HepG2 (cell line): ENCODE measurements at regions not wholly inside any gene's neighbourhood (a gene's known extent, or its start where the extent isn't known, plus 50 kb on each side); places are given as distances from the start of the nearest gene placed in this dataset.

ENCODE experiments used
- ATAC-seq: fragments of 200-7000 bp; cut with Tn5 transposase; 3 replicates; pipeline ENCODE4 v1.9.1; 2020; ENCODE audit warnings: mild to moderate bottlenecking, moderate library complexity
- BruUV-seq: library from RNA; stranded (reverse); fragments of 400-500 nt; replicated peaks from 2 replicates; lab custom pipeline; 2021; lab: Mats Ljungman, UMichigan
- CTCF ChIA-PET: fragments of 300-600 bp; formaldehyde crosslinking; extraction: SDS; loops from one replicate; lab custom pipeline; 2021; ENCODE audit warnings: low total read pairs, inconsistent platforms, low intra/inter-chr PET ratio; lab: Yijun Ruan, JAX
- POLR2A ChIA-PET: fragments of 350-600 bp; sonication (Branson Sonifier 250); formaldehyde crosslinking; loops from one replicate; lab custom pipeline; 2020; ENCODE audit warnings: antibody characterized with exemption, inconsistent platforms; lab: Yijun Ruan, JAX
- DNase-seq: peaks from one replicate; pipeline ENCODE4 v3.0.0-alpha.2; 2015; ENCODE audit warnings: low spot score
- FAIRE-seq: peaks from 3 replicates; lab custom pipeline; 2011; peaks lifted over from hg19 to GRCh38; lab: Jason Lieb, UNC
- H2AFZ ChIP-seq: one replicate; pipeline ENCODE4 v1.6.1; 2011; ENCODE audit warnings: low read length, inconsistent platforms
- H3K27ac ChIP-seq: fragments of 300-600 bp; 3 replicates; pipeline ENCODE4 v1.8.0; 2011; ENCODE audit warnings: mixed run types, mild to moderate bottlenecking, mixed read lengths, low read length, inconsistent platforms; ENCODE audit not compliant: insufficient read depth; ENCODE audit errors: extremely low read length
- H3K27me3 ChIP-seq, 2 experiments: fragments of 200-600 bp in 1 of 2; 2 replicates in 1 of 2; 3 replicates in 1 of 2; pipeline versions ENCODE4 v1.6.0 to v1.8.0; 2011; ENCODE audit warnings: low read length in 2 of 2, mild to moderate bottlenecking in 2 of 2, moderate library complexity in 2 of 2, inconsistent platforms in 1 of 2; ENCODE audit not compliant: insufficient read depth in 2 of 2, control insufficient read depth in 1 of 2
- H3K36me3 ChIP-seq, 2 experiments: fragments of 200-600 bp in 1 of 2; replicated peaks in 1 of 2; 2 replicates in 1 of 2; 3 replicates in 1 of 2; pipeline versions ENCODE4 v1.5.1 to v1.8.0; 2011; ENCODE audit warnings: low read length in 2 of 2, inconsistent platforms in 1 of 2; ENCODE audit not compliant: insufficient read depth in 2 of 2, control insufficient read depth in 1 of 2
- H3K4me1 ChIP-seq: 2 replicates; pipeline ENCODE4 v1.5.1; 2012; ENCODE audit warnings: low read length, inconsistent platforms; ENCODE audit not compliant: insufficient read depth
- H3K4me2 ChIP-seq: 2 replicates; pipeline ENCODE4 v1.6.0; 2011; ENCODE audit warnings: low read depth, low read length, inconsistent platforms
- H3K4me3 ChIP-seq, 3 experiments: fragments of 200-600 bp in 1 of 3; sonication (generic), shearing (Covaris generic) in 1 of 3; replicated peaks in 1 of 3; 2 replicates each; pipeline ENCODE4 v1.5.1; 2011 to 2016; ENCODE audit warnings: low read length in 3 of 3, inconsistent platforms in 2 of 3, low read depth in 2 of 3, mild to moderate bottlenecking in 2 of 3, control low read depth in 1 of 3, mixed read lengths in 1 of 3; ENCODE audit not compliant: insufficient read depth in 1 of 3
- H3K79me2 ChIP-seq: one replicate; pipeline ENCODE4 v1.6.1; 2011; ENCODE audit warnings: low read length, inconsistent platforms; ENCODE audit not compliant: insufficient read depth
- H3K9ac ChIP-seq: 2 replicates; pipeline ENCODE4 v1.6.0; 2011; ENCODE audit warnings: mild to moderate bottlenecking, low read depth, low read length, inconsistent platforms; ENCODE audit not compliant: insufficient read depth
- H3K9me3 ChIP-seq: 2 replicates; pipeline ENCODE4 v1.5.1; 2012; ENCODE audit warnings: mild to moderate bottlenecking, low read length
- H4K20me1 ChIP-seq: 2 replicates; pipeline ENCODE4 v1.6.0; 2011; ENCODE audit warnings: inconsistent platforms, mild to moderate bottlenecking, low read length, moderate library complexity; ENCODE audit not compliant: insufficient read depth
- AGO2 ChIP-seq: fragments of 200-400 bp; formaldehyde crosslinking; optimal IDR thresholded peaks from 2 replicates; pipeline ENCODE3; 2017; ENCODE audit warnings: mild to moderate bottlenecking, low read depth, low read length, moderate library complexity
- AKAP8 ChIP-seq: sonication (generic); formaldehyde crosslinking; IDR thresholded peaks from 2 replicates; pipeline ENCODE4 v1.5.1; 2020; ENCODE audit warnings: mild to moderate bottlenecking, missing genetic modification reagents
- JDP2 ChIP-seq: sonication (generic); formaldehyde crosslinking; IDR thresholded peaks from 2 replicates; pipeline ENCODE4 v1.8.1; 2022; ENCODE audit warnings: missing genetic modification reagents, borderline replicate concordance
- LRRFIP1 ChIP-seq: sonication (generic); formaldehyde crosslinking; conservative IDR thresholded peaks from 2 replicates; pipeline ENCODE4 v1.4.0; 2020; ENCODE audit warnings: missing genetic modification reagents
- MTA3 ChIP-seq: sonication (generic); formaldehyde crosslinking; IDR thresholded peaks from 2 replicates; pipeline ENCODE4 v1.4.0; 2020; ENCODE audit warnings: missing genetic modification reagents
- MTF1 ChIP-seq: sonication (generic); formaldehyde crosslinking; IDR thresholded peaks from 2 replicates; pipeline ENCODE4 v1.5.0; 2020; ENCODE audit warnings: missing genetic modification reagents
- NFIB ChIP-seq: sonication (generic); formaldehyde crosslinking; IDR thresholded peaks from 2 replicates; pipeline ENCODE4 v1.9.0; 2021; ENCODE audit warnings: missing genetic modification reagents, mild to moderate bottlenecking, borderline replicate concordance
- PHF20 ChIP-seq: sonication (generic); formaldehyde crosslinking; IDR thresholded peaks from 2 replicates; pipeline ENCODE4 v1.5.0; 2020; ENCODE audit warnings: mild to moderate bottlenecking, missing genetic modification reagents
- RBAK ChIP-seq: sonication (generic); formaldehyde crosslinking; IDR thresholded peaks from 2 replicates; pipeline ENCODE4 v1.5.1; 2020; ENCODE audit warnings: mild to moderate bottlenecking, missing genetic modification reagents
- SKI ChIP-seq: fragments of 450-650 bp; IDR thresholded peaks from one replicate; pipeline ENCODE4 v1.6.1; 2018; ENCODE audit warnings: mild to moderate bottlenecking; ENCODE audit not compliant: partially characterized antibody
- SMAD1 ChIP-seq: sonication (generic); formaldehyde crosslinking; IDR thresholded peaks from 2 replicates; pipeline ENCODE4 v1.4.0; 2020; ENCODE audit warnings: missing genetic modification reagents, low read depth, mild to moderate bottlenecking, borderline replicate concordance
- SRSF1 ChIP-seq: fragments of 200-400 bp; formaldehyde crosslinking; optimal IDR thresholded peaks from 2 replicates; pipeline ENCODE3; 2017; ENCODE audit warnings: mild to moderate bottlenecking, low read depth, low read length, moderate library complexity
- SUZ12 ChIP-seq: fragments of 150-350 bp; IDR thresholded peaks from 2 replicates; pipeline ENCODE4 v1.6.1; 2014; ENCODE audit warnings: low read depth, low read length
- ZFP91 ChIP-seq: sonication (generic); formaldehyde crosslinking; IDR thresholded peaks from 2 replicates; pipeline ENCODE4 v1.9.0; 2022; ENCODE audit warnings: missing genetic modification reagents, mild to moderate bottlenecking, borderline replicate concordance
- ZNF430 ChIP-seq: sonication (generic); formaldehyde crosslinking; IDR thresholded peaks from 2 replicates; pipeline ENCODE4 v1.9.0; 2021; ENCODE audit warnings: mild to moderate bottlenecking, missing genetic modification reagents
- ZNF629 ChIP-seq: sonication (generic); formaldehyde crosslinking; conservative IDR thresholded peaks from 2 replicates; pipeline ENCODE4 v1.5.0; 2020; ENCODE audit warnings: missing genetic modification reagents
- ZNF775 ChIP-seq: sonication (generic); formaldehyde crosslinking; IDR thresholded peaks from 2 replicates; pipeline ENCODE4 v1.4.0; 2020; ENCODE audit warnings: missing genetic modification reagents, mild to moderate bottlenecking, moderate library complexity, borderline replicate concordance
- WGBS: methylation state at CpG from one replicate; pipeline ENCODE4 v1.1.6; 2017; ENCODE audit warnings: low lambda C conversion rate; 5-methylcytosine and 5-hydroxymethylcytosine counted together
- in situ Hi-C: cut with HindIII; loops from 2 replicates; pipeline ENCODE4 v1.10.0; 2017; ENCODE audit warnings: low pct_unique_long_range_greater_than_20kb; ENCODE audit not compliant: extremely low pct_ligation_motif_present
- intact Hi-C: fragments of 100-400 bp; cut with micrococcal nuclease; formaldehyde crosslinking; loops from one replicate; pipeline ENCODE4 v1.10.0; 2022; ENCODE audit not compliant: unreplicated experiment
- TF ChIP-seq, protein P1 (sequence below): sonication (generic); formaldehyde crosslinking; IDR thresholded peaks from 2 replicates; pipeline ENCODE4 v1.8.0; 2022; ENCODE audit warnings: missing genetic modification reagents, mild to moderate bottlenecking, moderate library complexity, borderline replicate concordance
- TF ChIP-seq, protein P2 (sequence below): sonication (generic); formaldehyde crosslinking; IDR thresholded peaks from 2 replicates; pipeline ENCODE4 v1.5.1; 2020; ENCODE audit warnings: missing genetic modification reagents, mild to moderate bottlenecking, borderline replicate concordance

DNA sequence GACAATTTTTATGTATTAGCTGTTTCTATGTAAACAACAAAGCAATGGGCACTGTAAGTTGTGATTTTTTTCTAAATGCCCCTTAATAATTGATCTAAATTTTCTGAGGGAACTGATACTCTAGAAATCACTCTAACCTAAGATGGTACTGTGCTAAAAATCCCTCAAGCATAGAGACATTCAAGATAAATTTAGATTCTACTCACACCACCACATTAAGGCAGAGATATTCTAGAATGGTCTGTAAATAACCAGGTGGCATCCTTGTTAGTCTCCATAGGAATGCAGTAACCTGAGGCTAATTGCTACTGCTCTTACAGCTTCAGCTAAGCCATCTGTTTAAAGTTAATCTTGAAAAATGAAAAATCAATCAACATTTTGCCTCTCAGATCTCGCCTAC lies 87.3 kb downstream of the SLC41A2 start (continued):
- TF ChIP-seq, protein P1, sequence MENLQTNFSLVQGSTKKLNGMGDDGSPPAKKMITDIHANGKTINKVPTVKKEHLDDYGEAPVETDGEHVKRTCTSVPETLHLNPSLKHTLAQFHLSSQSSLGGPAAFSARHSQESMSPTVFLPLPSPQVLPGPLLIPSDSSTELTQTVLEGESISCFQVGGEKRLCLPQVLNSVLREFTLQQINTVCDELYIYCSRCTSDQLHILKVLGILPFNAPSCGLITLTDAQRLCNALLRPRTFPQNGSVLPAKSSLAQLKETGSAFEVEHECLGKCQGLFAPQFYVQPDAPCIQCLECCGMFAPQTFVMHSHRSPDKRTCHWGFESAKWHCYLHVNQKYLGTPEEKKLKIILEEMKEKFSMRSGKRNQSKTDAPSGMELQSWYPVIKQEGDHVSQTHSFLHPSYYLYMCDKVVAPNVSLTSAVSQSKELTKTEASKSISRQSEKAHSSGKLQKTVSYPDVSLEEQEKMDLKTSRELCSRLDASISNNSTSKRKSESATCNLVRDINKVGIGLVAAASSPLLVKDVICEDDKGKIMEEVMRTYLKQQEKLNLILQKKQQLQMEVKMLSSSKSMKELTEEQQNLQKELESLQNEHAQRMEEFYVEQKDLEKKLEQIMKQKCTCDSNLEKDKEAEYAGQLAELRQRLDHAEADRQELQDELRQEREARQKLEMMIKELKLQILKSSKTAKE (CRISPR knock-in tag) = no peak
- TF ChIP-seq AGO2 (no peak), PHF20 (no peak), SMAD1 (CRISPR knock-in tag) (no peak), LRRFIP1 (CRISPR knock-in tag) (no peak)

DNA sequence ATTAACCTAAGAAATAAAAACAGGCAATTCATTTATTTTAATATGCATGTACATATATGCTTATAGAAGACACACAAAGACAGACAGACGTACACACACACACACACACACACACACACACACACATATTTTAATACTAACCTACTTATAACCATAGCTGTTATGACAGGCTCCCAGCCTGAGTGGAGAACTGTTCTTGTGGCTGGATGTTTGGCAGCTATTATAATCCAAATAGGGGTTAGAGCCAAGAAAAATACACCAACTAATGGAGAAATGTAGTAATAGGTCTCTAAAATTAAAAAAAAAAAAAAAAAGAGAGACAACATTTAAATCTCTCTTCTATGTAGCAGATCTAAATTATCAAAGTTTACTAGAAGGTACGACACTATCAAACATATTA lies 91.8 kb downstream of the SLC41A2 start:
- Histone ChIP-seq H3K9me3 (no peaks in the 10 kb centered on the region), H3K9ac (no peak overlapping the region), H3K4me1 (no peaks in the 10 kb centered on the region), H3K79me2 (no peaks in the 10 kb centered on the region), H3K27ac (no peak overlapping the region), H4K20me1 (no peaks in the 10 kb centered on the region), H3K36me3 (no peaks in the 10 kb centered on the region), H3K4me2 (no peak overlapping the region), H3K27me3 (no peaks in the 10 kb centered on the region), H3K4me3 (no peak overlapping the region), H2AFZ (no peak overlapping the region)
- WGBS = 91% methylated on average over 2 of the region's 2 CpGs
- CTCF ChIA-PET = no interaction called here
- intact Hi-C loops (no loop called here), in situ Hi-C loops (no loop called here)
- ATAC-seq (no peak), DNase-seq (no peak), FAIRE-seq (no peak)
- BruUV-seq = no TSS peak
- POLR2A ChIA-PET = no interaction called here
- no peak for TF ChIP-seq SRSF1
- TF ChIP-seq NFIB (CRISPR knock-in tag) = no peak
- TF ChIP-seq, protein P2, sequence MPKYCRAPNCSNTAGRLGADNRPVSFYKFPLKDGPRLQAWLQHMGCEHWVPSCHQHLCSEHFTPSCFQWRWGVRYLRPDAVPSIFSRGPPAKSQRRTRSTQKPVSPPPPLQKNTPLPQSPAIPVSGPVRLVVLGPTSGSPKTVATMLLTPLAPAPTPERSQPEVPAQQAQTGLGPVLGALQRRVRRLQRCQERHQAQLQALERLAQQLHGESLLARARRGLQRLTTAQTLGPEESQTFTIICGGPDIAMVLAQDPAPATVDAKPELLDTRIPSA (CRISPR knock-in tag) = no peak
- no peak for TF ChIP-seq ZNF629 (CRISPR knock-in tag)
- no peak for TF ChIP-seq SKI
- no peak for TF ChIP-seq AKAP8
- no peak for TF ChIP-seq ZNF430
- TF ChIP-seq MTF1 (CRISPR knock-in tag) = no peak
- no peak for TF ChIP-seq JDP2 (CRISPR knock-in tag)
- TF ChIP-seq ZNF775 (CRISPR knock-in tag) = no peak
- TF ChIP-seq ZFP91 = no peak
- TF ChIP-seq MTA3 (CRISPR knock-in tag) = no peak
- TF ChIP-seq RBAK = no peak
- no peak for TF ChIP-seq SUZ12
